ENCODE measurements at regions not wholly inside any gene's neighbourhood (a gene's known extent, or its start where the extent isn't known, plus 50 kb on each side); places are given as distances from the start of the nearest gene placed in this dataset.
"Not testable (repeated sequence)": the region's sequence is repeated elsewhere in the genome, so short reads cannot be mapped to it uniquely, and the experiment has no call there.

DNA sequence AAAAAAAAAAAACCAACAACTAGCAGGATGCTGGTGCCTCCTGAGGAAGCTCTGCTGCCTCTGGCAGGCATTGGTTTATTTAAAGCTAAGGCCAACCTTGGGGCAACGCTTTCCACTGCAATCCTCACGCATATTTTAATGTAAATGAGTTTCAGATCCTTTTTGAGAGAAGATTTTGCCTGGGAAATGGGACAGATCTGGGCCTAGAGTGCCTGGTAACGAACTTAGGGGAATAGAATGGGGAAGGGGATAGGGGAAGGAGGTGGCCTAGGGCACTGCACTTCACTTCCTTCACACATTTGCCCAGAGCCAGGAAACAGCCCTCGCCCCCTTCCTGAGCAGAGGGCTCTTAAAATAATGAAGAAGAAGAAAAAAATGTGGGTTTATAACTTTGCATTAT, 132.7 kb upstream of the TMEM170B start:
- peaks cover 0 to 16% (median 4%) of the 10 kb centered on the region in 3 donors for H3K4me1 ChIP-seq (ENCODE audit: control insufficient read depth in 2 of 3, insufficient read depth in 2 of 3, low read depth in 1 of 3, low read length in 3 of 3)
- no peaks in the 10 kb centered on the region for H3K27me3 ChIP-seq (ENCODE audit: control insufficient read depth, insufficient read depth, low read length)
- no peaks in the 10 kb centered on the region for H3K36me3 ChIP-seq (ENCODE audit: control insufficient read depth in 2 of 3, insufficient read depth in 3 of 3, low read length in 3 of 3)
- H3K9me3 ChIP-seq (ENCODE audit: control insufficient read depth in 2 of 3, insufficient read depth in 1 of 3, low read length in 3 of 3) = no peaks in the 10 kb centered on the region
- no peak for FAIRE-seq
- no peak overlapping the region for H3K9ac ChIP-seq (ENCODE audit: low read length in 3 of 3)
- no peak overlapping the region for H3K4me3 ChIP-seq (ENCODE audit: low read length in 3 of 3)
- intact Hi-C loops (cut with DNase I) = no loop called here
- H3K27ac ChIP-seq (ENCODE audit: low read depth in 2 of 2, low read length in 2 of 2) = no peak overlapping the region
- DNase-seq = no peak
- TF ChIP-seq CTCF (IDR thresholded peaks at IDR 0.05; ENCODE audit: borderline replicate concordance, extremely low read depth, insufficient read depth) = no peak

- intact Hi-C loops (cut with DNase I) = no loop called here
- no peaks in the 10 kb centered on the region for H3K27me3 ChIP-seq (ENCODE audit: control insufficient read depth, insufficient read depth, low read length)
- no peak for TF ChIP-seq CTCF (IDR thresholded peaks at IDR 0.05; ENCODE audit: borderline replicate concordance, extremely low read depth, insufficient read depth)
- no peak overlapping the region for H3K9ac ChIP-seq (ENCODE audit: low read length in 3 of 3)
- H3K4me3 ChIP-seq (ENCODE audit: low read length in 3 of 3) = no peak overlapping the region
- no peaks in the 10 kb centered on the region for H3K36me3 ChIP-seq (ENCODE audit: control insufficient read depth in 2 of 3, insufficient read depth in 3 of 3, low read length in 3 of 3)
- no peak overlapping the region for H3K27ac ChIP-seq (ENCODE audit: low read depth in 2 of 2, low read length in 2 of 2)
- FAIRE-seq = no peak
- no peaks in the 10 kb centered on the region for H3K9me3 ChIP-seq (ENCODE audit: control insufficient read depth in 2 of 3, insufficient read depth in 1 of 3, low read length in 3 of 3)
- H3K4me1 ChIP-seq (ENCODE audit: control insufficient read depth in 2 of 3, insufficient read depth in 2 of 3, low read depth in 1 of 3, low read length in 3 of 3) = peaks cover 0 to 21% (median 4%) of the 10 kb centered on the region in 3 donors
- DNase-seq = no peak
Measured at GRCh38 chr6:11404081-11404480, 133.5 kb upstream of the TMEM170B start.

- no peaks in the 10 kb centered on the region for H3K9me3 ChIP-seq (ENCODE audit: control insufficient read depth in 2 of 3, insufficient read depth in 1 of 3, low read length in 3 of 3)
- H3K4me1 ChIP-seq (ENCODE audit: control insufficient read depth in 2 of 3, insufficient read depth in 2 of 3, low read depth in 1 of 3, low read length in 3 of 3) = peaks cover 0 to 21% (median 4%) of the 10 kb centered on the region in 3 donors
- intact Hi-C loops (cut with DNase I) = no loop called here
- no peak overlapping the region for H3K27ac ChIP-seq (ENCODE audit: low read depth in 2 of 2, low read length in 2 of 2)
- no peak for FAIRE-seq
- TF ChIP-seq CTCF (IDR thresholded peaks at IDR 0.05; ENCODE audit: borderline replicate concordance, extremely low read depth, insufficient read depth) = no peak
- no peak overlapping the region for H3K4me3 ChIP-seq (ENCODE audit: low read length in 3 of 3)
- H3K27me3 ChIP-seq (ENCODE audit: control insufficient read depth, insufficient read depth, low read length) = no peaks in the 10 kb centered on the region
- H3K9ac ChIP-seq (ENCODE audit: low read length in 3 of 3) = no peak overlapping the region
- H3K36me3 ChIP-seq (ENCODE audit: control insufficient read depth in 2 of 3, insufficient read depth in 3 of 3, low read length in 3 of 3) = no peaks in the 10 kb centered on the region
- no peak for DNase-seq
Measured at GRCh38 chr6:11403035-11403601, 134.4 kb upstream of the TMEM170B start.

- H3K9me3 ChIP-seq (ENCODE audit: control insufficient read depth in 2 of 3, insufficient read depth in 1 of 3, low read length in 3 of 3); FAIRE-seq; DNase-seq; H3K27ac ChIP-seq (ENCODE audit: low read depth in 2 of 2, low read length in 2 of 2); intact Hi-C loops (cut with DNase I); H3K4me3 ChIP-seq (ENCODE audit: low read length in 3 of 3); H3K9ac ChIP-seq (ENCODE audit: low read length in 3 of 3); H3K36me3 ChIP-seq (ENCODE audit: control insufficient read depth in 2 of 3, insufficient read depth in 3 of 3, low read length in 3 of 3); H3K27me3 ChIP-seq (ENCODE audit: control insufficient read depth, insufficient read depth, low read length): not testable (repeated sequence)
- peaks cover 0 to 21% (median 7%) of the 10 kb centered on the region in 3 donors for H3K4me1 ChIP-seq (ENCODE audit: control insufficient read depth in 2 of 3, insufficient read depth in 2 of 3, low read depth in 1 of 3, low read length in 3 of 3)
Measured at GRCh38 chr6:11402581-11402980, 135.0 kb upstream of the TMEM170B start.

DNA sequence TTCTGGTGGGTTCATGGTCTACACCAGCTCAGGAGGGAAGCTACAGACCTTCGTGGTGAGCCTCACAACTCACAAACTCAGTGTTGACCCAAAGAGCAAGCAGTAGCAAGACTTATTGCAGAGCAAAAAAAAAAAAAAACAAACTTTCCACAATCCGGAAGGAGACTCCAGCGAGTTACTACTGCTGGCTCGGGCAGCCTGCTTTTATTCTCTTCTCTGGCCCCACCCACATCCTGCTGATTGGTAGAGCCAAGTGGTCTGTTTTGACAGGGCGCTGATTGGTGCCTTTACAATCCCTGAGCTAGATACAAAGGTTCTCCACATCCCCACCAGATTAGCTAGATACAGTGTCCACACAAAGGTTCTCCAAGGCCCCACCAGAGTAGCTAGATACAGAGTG, 135.6 kb upstream of the TMEM170B start:
- H3K27ac ChIP-seq (ENCODE audit: low read depth in 2 of 2, low read length in 2 of 2); FAIRE-seq; H3K9ac ChIP-seq (ENCODE audit: low read length in 3 of 3); H3K4me3 ChIP-seq (ENCODE audit: low read length in 3 of 3); DNase-seq; intact Hi-C loops (cut with DNase I); H3K27me3 ChIP-seq (ENCODE audit: control insufficient read depth, insufficient read depth, low read length); H3K36me3 ChIP-seq (ENCODE audit: control insufficient read depth in 2 of 3, insufficient read depth in 3 of 3, low read length in 3 of 3); H3K9me3 ChIP-seq (ENCODE audit: control insufficient read depth in 2 of 3, insufficient read depth in 1 of 3, low read length in 3 of 3): not testable (repeated sequence)
- peaks cover 0 to 21% (median 7%) of the 10 kb centered on the region in 3 donors for H3K4me1 ChIP-seq (ENCODE audit: control insufficient read depth in 2 of 3, insufficient read depth in 2 of 3, low read depth in 1 of 3, low read length in 3 of 3)

All from kidney (tissue), 13 donors.